ENCODE measurements at regions not wholly inside any gene's neighbourhood (a gene's known extent, or its start where the extent isn't known, plus 50 kb on each side); places are given as distances from the start of the nearest gene placed in this dataset.
"Not testable (repeated sequence)": the region's sequence is repeated elsewhere in the genome, so short reads cannot be mapped to it uniquely, and the experiment has no call there.

DNA sequence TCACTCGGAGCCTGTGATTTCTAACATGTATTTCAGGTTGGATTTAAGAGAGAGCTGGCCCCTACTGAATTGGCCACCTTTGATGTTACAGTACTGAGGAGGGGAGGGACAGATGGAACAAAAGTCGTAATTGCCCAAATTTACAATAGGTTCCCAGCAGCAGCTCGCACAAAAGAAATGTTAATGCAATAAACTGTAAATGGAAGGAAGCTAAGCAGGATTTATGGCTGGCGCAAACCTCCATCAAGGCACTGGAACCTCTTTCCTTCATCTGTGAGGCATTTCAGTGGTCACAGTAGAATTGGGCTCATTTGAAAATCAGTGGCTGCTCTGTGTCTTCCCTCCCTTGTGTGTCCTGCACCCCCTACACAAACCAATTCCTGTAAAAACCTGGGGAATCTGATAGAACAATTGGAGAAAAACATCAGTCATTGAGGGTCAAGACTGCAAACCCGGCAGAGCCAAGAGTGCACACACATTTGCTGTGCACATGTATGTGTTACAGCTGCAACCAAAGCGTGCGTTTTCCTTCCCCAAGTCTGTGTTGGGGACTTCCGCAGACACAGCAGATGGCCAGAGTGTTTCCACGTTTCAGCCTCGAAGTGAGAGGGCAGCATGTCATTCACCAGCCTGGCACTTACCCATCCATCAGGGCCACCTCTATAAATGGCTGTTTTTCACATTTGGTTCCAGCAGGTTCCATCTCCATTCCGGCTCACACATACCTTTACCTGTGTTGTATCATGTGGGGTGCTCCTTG, 192.8 kb downstream of the TM9SF2 start:
- DNase-seq = no peak

DNA sequence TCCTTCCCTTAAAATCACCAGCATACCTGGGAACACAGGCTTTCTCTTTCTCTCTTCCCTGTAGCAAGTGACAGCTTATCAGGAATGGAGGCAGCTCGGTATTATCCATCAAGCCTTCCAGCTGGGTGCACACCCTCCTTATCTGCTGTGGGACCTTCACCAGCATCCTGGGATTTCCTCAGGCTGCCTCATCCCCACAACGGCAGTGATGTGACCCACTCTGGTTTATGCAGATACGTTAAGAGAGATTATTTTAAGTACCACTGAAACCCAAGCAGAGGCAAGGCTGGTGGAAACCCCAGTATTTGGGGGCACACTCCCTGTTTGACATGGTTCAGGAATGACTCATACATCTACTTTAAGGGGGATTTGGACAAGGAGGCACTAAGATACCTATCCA, 192.1 kb downstream of the TM9SF2 start:
- DNase-seq = no peak

DNA sequence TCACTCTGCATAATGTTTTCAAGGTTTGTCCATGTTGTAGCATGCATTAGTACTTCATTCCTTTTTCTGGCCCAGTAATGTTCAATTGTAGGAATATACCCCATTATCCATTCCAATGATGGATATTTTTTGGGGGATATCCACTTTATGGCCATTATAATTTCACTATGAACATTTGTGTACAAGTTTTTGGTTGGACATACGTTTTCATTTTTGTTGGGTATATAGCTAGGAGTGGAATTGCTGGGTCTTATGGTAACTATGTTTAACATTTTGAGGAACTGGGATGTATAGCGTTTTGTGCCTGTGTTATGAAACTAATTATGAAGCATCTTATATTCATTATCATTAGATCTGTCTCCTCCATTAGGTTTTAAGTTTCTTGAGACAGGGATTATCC, 191.6 kb downstream of the TM9SF2 start:
- no peak for DNase-seq

DNA sequence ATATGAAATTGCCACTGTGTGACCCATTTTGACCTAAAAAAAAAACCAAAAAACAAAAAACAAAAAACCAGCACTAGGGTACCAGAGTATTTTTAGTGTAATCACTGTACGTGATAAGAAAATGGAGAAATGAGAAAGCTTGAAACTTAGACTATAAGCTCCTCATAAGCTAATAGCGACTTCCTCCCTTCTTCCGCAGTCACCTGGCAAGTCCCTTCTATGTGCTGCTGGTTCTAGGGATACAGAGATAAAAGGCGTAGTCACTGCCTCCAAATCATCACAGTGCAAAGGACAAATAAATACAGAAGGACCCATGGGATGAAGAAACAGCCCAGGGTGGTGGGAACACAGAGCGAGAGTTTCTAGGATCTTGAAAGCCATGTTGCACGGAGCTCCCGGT, 190.3 kb downstream of the TM9SF2 start:
- no peak for DNase-seq

DNA sequence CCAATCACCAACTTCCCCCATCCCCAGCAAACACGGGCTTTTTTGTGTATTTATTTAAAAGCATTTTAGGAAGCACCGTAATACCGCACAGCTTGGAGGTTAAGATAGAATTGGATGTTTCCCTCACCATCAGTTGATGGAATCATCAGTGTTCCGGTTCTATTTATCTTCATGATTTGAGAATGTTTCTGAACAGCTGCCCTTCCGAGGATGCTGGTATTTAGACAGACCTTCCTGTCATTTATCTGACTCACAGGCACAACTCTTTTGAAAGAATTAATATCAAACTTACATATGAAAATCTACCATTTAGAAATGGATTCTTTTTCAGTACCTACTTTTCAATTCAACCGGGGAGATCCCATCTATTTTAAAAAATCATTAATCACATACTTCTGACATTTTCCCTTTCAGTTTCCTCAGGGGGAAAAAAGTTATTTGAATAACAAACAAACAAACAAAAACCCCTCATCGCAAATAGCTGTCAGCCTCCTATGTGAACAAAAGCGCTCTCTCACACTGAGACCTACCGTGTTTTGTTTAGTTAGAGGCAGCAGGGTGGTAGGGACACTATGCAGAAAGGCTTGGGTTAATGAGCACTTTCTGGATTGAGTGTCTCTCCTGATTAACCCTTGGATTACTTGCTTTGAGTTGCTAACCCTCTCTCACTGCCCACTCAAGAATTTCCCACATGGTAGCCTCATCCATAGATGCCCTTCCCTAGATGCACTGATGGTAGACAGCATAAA, 189.3 kb downstream of the TM9SF2 start:
- DNase-seq = no peak

DNA sequence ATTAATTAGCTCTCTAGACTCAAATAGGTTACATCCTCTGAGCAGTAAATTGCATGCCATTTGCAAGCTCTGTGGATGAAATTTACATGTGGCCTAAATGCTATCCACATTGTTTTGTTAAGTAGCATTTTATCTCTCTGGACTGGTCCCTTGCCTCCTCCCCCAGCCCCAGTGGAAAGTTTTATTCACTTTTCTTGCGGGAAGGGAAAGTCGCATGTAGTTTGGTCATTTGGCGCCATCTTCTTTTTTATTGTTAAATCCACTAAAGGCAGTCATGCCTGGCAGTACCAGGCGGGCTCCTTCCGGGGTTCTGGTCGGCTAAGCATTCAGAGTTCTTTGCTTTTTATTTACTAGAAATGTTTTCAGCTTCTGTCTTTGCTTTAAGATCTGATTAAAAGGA, 188.7 kb downstream of the TM9SF2 start:
- DNase-seq = no peak

DNA sequence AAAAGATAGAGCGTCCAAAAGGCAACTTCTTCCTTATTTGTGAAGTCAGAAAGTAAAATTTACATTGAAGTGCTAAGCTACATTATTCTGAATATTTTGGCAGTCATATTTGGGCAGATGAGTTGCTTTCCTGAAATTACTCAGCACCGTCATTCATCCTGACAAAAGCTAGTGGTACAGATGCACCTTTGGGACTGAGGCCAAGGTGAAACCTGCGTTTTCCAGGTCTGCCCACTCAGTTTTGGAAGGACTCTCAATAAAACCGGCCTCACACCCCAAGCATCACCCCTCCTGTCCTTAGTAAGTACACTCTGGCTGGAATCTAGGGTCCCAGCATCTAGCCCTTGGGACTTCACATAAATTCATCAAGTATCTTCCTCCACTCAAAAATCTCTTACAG, 187.5 kb downstream of the TM9SF2 start:
- DNase-seq = no peak

DNA sequence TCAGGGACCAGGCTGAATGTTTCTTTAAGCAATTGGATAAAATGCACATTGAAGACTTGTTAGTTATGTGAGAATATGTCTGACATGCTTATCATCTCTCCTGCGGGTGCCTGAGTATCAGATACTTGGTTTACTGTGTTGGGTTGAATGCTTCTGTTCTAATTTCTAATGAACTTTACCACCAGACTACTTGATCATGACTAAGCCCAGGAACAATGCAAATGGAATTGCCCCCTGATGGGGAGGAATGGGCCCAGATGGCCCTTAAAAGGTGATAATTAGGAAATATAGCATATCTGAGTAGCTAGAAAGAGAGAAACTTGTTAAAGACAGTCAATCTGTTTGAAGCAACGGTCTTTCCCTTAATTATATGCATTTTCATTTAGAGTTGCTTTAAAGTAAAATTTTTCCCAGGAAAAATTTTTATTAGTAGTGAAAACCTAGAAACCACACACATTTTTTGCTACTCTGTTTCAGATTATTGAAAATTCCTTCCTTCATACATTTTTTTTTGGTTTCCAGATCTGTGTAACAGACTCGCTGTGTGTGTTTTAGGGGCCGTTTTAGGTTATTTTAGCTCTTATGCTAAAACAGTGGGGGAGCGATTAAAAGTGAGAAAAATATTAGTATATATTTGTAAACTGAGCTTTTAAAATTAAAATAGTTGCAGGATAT, 186.6 kb downstream of the TM9SF2 start:
- no peak for DNase-seq

DNA sequence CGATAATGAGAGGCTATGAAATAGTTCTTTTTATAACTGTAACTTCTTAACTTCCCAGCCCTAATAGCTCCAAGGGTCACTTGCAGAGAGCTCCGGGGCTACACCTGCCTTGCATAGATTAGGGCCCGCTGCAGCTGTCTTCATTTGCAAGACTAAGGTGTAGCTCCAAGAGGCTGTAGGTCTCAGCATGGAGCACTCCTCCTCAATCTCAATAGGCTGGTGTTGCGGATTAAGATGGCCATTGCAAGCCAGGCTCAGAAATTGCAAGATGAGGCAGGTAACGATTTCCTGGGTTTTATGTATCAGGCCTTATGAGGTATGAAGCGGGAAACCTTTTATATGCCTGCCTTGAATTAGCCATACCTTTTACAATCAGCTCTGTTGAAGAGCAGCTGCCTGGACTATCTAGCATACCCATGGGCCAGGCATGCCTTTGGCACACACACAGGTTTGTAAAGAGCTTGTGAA, 185.7 kb downstream of the TM9SF2 start:
- no peak for DNase-seq

DNA sequence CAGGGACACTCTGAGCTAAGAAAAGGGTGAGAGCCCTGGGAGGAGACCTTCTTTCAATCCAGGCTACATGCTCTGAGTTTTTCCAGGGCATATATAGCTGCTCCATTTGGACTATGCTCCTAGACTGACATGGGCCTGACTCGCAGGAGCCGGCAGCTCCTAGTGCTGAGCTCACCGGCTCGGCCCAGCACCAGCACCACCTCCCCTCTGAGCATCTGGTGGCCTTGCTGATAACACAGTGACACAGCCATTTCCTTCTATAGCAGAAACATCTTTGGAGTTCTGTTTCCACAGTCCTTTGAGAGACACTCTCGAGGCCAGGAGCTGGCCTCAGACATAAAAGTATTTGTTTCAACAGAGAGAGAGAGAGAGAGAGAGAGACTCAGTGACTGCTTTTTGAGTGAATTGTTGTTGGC, 184.9 kb downstream of the TM9SF2 start:
- DNase-seq = no peak

DNA sequence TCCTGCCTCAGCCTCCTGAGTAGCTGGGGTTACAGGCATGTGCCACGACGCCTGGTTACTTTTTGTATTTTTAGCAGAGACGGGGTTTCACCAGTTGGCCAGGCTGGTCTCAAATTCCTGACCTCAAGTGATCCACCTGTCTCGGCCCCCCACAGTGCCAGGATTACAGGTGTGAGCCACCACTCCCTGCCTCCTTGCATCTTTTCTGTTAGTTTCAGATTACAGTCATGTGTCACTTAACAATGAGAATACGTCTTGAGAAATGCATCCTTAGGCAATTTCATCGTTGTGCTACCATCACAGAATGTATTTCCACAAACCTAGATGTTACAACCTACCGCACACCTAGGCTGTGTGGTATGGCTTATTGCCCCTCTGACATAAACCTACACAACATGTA, 180.4 kb downstream of the TM9SF2 start:
- DNase-seq = no peak

DNA sequence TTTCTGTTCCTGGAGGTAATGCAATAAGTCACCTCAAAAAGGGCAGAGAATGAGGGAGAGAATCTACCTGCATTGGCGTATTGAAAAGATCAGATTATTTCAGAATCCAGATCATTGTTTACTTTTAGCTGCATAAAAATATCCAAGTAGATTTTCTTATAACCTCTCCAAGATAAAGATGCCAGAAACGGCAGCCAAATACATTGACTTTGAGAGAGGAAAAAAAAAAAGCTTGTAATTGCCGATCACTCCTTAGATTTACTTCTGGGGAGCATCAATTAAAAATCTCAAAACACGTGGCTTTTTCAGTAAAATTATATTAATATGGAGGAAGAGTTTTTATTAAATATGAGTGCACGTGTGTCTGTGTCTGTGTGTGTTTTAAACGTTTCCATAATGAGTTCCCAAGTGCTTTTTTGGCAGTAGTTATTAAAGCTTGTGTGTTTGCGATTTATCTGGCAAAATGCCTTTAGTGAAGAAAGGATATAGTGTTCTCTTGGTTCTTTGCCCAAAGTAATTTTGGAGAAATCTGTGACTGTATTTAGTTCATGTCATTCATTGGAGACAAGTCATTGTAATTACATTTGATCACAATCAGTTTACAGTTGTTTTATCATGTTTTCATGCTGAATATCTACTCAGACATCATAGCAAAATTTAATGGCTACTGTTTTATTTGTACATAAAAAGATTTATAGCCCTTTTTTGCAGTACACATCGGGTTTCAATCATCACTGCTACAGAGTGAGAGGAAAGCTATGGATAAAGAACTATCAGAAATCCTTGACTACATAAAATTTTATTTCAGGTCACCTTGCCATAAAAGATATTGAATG, 176.1 kb downstream of the TM9SF2 start:
- DNase-seq = no peak

DNA sequence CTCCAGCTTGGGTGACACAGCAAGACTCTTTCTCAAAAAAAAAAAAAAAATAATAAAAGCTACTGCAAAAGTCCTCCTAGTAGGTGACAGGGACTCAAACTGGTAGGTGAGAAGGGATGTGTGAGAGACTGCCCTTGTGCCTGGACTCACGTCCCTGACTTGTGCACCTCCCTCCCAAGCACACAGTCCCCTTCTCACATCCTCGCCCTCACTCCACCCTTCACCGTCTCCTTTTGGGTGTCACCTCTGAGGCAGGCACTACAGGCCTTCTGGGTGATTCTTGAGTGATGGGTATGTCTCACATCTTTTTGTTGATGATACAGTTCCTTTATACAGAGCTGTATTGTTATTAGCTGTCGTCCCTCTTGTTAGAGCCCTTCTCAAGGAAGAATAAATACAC, 170.5 kb downstream of the TM9SF2 start:
- DNase-seq = no peak

DNA sequence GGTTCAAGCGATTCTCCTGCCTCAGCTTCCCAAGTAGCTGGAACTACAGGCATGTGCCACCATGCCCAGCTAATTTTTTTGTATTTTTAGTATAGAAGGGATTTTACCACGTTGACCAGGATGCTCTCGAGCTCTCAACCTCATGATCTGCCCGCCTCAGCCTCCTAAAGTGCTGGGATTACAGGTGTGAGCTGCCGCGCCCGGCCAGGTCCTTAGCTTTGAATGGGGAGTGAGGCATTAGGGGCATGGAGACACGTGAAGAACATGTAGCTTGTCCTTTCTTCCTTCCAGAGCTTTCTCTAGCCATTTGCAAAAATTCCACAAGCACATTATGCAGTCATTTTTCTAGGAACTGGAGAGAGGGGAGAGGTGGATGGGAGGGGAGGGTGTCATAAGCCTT, 167.8 kb downstream of the TM9SF2 start:
- not testable (repeated sequence) for DNase-seq

DNA sequence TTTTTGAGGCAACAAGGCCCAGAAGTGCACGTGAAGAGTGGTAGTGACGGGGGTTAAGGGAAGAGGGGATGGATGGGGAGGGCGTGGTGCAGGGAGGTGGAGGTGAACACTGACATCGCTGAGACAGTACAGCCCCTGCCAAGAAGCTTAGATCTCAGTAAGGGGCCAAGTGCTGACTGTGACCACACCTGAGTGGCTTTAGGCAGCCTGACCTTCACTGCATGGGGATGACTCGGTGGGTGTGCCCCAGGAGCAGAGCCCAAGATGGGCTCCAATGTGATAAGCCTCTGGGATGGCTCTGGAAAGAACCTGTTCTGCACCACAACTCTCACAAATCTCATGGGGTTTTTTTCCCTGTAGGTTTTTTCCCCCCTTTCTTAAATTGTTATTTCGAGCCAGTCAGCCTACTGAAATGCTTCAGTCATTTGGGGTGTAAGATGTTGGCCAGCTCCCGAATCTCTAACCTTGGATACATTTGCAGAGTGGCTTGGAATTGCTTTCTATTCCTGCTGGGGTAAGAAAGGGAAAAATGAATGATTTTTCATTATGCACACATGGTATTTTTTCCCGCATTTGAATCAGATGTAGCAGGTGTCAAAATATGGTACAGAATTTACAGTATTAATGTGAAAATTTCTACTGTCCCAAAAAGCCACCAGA, 165.0 kb downstream of the TM9SF2 start:
- no peak for DNase-seq

DNA sequence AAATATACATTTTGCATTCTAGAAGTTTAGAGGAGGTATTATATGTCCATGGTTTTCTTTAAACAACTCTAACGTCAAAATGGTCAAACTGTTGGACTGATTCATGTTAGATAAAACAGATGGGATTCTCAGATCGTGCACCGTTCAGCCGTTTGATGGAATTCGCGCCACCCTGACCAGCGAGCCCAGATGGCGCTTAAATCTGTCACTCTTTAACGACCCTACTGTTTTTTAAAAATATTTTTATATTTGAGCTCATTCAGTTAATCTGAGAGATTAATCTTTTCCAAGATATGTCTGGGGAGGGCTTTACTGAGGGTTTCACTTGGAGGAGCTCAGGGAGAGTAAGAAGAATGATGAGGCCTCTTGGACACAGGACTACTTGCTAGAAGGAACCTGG, 164.4 kb downstream of the TM9SF2 start:
- no peak for DNase-seq

DNA sequence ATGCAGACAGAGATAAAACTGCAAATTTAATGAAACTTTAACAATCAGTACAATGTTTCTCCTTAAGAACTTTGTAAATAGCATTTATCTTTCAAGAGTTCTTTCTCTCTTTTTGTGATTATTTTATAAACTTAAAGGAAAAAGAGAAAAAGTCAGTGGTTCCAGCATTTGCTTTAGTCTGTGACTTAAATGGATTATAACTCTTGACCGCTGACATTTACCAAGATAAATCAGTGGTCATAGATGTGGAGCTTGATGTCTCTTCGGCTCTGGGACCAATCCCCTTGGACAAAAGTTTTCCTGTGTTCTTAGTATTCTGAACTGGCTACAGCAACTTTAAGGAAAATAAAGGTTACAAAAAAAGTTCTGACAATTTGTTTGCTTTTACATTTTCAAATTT, 162.6 kb downstream of the TM9SF2 start:
- DNase-seq = no peak

DNA sequence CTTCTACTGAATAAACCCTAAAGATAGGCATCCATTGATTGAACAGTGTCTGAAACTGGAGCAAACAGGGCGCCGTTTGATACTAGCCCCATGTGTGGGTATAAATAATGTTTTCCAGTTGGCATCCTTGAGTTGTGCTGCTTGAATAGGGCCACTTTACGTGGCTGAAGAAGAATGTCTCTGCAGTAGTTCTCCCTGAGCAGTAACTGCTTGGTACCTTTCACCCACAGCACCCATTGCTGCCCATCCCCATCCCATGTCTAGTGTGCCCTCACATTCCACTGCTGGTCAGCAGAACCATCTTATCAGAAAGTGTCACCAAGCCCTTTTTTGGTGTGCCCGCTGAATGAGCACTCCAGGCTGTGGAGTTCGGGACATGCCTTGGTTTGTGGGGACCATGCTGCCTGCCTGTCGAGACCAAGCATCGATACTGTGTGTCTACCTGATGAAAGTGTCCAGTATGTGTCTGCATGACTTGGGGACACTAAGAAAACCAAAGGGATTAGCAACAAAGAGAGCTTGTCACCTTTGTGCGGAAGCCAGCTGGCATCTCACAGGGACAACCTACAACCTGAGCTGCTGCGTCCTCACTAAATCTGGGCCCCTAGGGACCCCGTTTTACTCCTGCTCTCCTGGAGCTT, 162.0 kb downstream of the TM9SF2 start:
- DNase-seq = no peak

DNA sequence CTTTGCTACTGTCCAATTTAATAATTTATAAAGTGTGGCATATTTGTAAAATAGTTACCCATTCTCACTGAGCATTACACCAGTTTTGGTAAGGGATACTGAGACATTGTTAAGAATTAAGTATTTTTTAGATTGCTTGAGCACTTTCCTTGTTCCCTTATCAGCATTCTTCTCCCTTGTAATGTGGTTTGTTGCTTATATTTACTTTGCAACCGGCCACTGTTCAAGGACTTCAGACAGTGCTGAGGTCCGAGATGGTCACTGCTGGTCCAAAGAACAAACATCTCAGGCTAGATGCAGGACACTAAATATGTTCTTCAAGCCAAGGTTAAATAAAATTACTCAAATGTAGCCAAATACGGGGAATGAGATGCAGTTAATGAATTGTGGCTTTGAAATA, 161.4 kb downstream of the TM9SF2 start:
- DNase-seq = no peak

DNA sequence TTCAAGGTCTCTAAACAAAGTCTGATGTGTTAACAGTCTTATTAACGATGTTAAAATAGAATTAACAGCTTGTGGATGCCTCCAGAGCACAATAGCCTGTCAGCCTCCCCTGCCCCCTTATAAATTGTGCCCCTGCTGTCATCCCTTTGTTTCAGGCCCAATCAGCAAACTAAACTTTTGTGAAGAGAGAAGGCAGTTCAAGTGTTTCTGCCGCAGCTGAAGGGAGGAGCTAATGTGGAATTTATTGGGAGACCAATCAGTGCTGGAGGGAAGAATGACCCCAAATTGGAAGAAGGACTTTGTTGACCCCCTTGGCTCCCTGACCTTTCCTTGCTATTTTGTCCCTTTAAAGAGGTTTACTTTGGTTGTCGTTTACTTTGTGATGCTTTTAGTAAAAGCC, 160.5 kb downstream of the TM9SF2 start:
- no peak for DNase-seq

DNA sequence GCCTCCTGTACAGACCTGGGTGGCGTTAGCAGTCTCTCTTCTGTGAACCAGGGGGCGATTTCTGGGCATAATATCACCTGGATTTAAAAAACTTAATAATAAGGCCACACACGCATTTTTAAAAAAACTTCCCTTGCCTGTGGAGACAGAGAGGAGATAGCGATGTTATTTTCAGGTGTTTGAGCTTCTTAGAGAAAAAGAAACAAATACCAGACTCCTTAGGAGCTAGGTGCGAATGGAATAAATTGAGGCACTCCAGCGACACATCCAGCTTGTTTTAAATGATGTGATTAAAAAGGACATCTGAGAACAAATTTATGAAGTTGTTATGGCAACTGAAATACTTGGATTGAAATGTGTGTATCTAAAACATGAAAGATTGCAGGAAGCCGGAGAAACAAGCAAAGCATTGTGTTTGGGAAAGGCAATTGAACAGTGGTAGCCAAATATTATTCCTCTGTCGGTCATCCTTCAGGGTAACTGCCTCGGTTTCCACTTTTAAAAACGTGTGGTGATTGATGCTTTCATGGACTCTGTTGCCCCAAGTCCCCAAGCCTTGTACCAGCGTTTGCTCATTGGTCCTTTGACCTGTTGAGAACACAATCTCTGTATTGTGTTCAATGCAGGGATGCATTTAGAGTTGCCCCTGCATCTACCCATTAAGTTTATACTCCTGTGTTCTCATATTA, 158.7 kb downstream of the TM9SF2 start:
- DNase-seq = no peak
